NCI-H128 (cell line): ENCODE measurements at regions not wholly inside any gene's neighbourhood (a gene's known extent, or its start where the extent isn't known, plus 50 kb on each side); places are given as distances from the start of the nearest gene placed in this dataset.
"Not testable (repeated sequence)": the region's sequence is repeated elsewhere in the genome, so short reads cannot be mapped to it uniquely, and the experiment has no call there.

Source experiments
- DNase-seq: peaks from one replicate; lab custom pipeline; 2025; ENCODE audit not compliant: unreplicated experiment; lab: John Stamatoyannopoulos, UW

DNA sequence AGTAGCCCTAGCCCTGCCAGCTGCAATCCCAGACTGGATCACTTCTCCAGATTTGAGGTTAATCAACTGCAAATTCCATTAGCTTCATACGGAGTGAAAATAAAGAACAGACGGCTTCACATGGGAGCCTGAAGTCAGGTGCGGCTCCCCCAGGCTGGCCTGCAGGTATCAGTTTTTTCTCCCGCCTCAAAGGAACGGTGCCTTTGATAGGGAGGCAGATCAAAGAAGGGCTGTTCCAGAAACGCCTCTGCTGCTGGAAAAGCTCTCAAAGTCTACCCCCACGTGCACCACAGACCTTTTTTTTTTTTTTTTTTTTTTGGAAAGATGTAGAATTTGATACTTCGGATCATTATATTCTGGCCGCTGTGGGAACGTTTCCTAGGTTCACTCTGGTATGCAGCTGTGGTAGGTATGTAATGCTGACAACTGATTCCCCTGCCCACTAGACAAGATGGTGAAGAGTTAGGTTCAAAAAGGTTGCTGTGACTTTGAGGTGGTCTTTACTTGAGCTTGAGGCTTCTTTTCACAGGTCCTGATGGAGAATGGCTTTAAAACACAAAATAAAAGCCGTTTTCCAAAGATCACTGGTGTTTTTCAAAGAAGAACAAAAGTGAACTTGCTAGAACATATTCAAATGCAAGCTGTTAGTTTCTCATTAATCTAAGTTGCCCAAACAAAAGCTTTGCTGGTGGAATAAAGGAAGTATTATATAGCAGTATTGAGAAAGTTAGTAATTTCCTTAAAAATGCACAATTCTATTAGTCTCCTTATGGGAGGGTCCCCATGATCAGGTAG is 189.0 kb upstream of the NFIA start:
- no peak for DNase-seq

DNA sequence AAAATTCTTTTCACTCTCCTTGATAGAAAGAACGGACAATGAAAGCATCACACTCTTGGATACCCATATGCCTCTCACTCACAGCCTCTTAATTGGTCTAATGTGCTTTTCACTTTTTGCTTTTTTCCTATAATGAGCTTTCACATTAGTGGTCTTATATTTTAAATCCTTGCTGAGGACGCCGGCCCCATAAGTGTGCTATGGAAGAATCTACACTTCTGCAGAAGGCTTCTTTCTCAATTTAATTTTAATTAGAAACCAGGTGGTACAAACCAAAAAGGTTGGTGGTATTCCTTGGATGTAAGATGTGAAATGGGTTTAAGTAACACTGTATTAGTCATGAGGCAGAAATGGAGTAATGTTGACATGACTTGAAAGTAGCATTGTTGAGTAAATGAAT is 190.6 kb upstream of the NFIA start:
- DNase-seq: no peak

DNA sequence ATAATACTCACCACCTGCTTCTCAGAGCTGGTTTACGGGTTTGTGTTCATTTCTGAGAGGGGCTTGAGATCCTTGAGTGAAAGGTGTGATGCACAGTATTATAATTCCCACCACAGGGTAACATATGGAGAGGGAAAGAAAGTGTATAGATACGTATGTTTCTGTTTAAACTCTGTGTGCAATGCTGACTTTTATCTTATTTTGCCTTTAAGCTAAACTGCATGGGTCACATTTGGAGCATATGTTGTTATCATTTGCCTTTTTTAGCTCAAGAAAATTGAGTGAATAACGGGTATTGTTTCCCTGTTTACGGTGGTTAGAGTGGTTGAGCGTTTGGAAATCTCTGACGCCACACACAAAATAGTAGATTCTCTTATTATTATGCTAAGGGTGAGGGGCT is 191.1 kb upstream of the NFIA start:
- no peak for DNase-seq

DNA sequence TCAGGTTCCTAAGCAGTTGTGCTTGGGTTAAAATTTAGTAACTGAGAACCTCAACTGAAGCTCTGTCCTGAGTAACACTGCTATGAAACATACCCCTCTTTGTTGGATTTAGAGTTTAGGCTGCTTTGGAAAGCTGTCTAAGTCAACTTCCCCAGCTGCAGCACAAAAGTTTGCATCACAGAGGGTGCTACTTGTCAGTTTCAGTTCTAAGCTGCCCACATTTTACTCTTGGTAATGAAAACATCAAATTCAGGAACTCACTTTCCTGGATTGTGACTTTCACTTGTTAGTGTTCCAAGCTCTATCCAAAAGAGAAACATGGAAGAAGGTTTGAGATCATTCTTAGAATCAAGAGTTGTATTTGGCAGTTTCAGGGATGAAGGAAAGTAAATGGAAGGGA is 191.7 kb upstream of the NFIA start:
- DNase-seq: no peak

DNA sequence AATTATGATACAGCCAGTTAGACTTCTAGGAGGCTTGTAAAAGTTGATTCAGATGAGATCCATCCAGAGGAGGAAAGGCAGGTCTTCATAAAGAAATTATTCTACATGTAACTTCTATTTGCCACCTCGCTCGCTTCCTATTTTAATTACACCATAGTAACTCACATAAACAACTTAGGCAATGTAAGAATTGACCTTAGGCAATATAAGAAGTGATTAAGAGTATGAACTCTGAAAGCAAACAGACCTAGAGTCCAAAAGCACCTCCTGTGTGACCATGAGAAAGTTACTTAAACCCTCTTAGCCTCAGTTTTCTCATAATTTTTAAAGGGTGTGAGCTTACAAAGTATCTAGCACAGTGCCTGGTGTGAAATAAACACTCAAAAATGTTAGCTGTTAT is 192.7 kb upstream of the NFIA start:
- no peak for DNase-seq

DNA sequence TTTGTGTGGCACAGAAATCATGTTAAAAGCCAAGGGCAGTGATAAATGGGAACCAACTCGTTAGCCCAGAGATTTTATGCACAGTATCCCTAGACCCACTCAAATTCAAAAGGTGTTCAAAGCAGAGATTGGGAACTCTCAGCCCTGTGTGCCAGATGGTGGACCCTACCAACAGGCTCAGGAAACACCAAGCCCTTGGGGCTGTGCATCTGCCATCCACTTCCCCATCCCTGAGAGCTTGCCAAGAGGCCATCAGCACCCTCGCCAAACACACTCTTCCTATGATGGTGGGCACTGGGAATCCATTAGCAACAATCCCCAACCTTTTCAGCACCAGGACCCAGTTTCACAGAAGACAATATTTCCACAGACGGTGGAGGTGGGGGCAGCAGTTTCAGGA is 194.2 kb upstream of the NFIA start:
- no peak for DNase-seq

DNA sequence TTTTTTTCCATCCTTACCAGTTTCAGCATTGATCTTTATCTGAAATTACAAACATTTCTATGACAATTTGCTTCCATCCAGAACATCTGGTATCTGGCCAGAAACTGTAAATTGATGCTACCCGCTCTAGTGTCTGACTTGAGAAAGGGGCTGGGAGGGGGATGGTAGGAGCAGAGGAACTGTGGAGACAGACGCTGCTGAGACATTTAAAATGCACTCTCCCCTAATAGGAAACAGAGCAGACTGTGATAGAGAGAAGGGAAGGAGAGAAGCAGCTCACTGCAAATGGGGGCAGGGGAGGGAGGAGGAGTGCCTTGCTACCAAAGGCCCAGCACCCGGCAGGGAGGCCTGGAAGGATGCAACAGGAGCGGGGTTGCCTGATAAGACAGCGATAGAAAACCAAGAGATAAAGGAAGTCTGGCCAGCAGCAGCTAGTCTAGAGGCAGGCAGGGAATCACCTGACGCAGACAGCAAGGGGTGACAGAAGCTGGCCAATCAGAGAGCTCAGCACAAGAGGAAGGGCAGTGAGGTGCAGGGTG is 195.5 kb upstream of the NFIA start:
- no peak for DNase-seq

DNA sequence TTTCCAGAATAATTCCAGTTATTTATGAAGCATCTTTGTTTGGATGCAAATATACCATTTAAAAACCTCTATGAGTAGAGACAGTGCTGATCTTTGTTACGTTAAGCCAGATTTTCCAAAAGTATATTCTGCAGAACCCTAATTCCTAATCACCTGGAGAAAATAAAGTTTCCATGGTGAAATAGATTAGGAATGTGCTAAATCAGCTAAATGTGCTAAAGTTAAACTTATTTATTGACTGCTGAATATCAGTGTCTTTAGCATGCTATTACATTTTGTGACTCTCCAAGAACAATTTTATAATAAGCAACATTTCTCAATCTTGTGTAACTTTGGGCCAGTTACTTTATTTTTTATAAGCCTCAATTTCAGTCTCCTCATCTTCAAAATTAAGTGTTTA is 196.3 kb upstream of the NFIA start:
- no peak for DNase-seq

DNA sequence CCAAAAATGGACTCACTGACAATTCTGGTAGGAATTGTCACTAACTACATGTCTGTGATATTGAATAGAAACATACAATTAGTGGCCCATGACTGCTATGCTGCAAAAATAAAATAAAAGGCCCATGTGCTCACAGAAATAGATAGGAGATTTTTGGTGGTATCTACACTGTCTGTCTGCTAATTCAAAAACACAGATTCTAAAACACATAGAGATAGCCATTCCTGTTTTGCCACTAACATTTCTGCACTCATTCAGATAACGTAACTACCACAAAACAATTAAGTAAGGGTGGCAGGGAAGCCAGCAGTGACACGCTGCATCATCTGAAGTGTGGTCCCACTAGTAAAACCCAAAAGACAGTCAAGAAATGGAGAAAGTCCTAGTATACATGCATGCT is 202.2 kb upstream of the NFIA start:
- no peak for DNase-seq

DNA sequence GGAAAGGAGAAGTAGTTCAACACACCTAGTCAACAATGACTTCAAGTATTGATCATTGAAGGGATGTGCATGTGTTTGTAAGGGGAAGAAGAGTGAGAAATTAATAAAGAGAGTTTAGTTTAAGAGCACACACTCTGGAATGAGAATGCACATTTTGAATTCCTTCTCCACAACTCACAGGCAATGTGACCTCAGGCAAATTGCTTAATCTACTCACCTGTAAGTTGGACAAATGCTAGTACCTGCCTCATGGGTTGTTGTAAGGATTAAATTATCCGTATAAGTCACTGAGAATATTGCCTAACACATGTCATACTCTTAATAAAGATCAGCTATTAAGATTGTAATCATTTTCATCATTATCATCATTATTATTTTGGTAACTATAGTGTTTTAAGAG is 204.0 kb upstream of the NFIA start:
- no peak for DNase-seq

DNA sequence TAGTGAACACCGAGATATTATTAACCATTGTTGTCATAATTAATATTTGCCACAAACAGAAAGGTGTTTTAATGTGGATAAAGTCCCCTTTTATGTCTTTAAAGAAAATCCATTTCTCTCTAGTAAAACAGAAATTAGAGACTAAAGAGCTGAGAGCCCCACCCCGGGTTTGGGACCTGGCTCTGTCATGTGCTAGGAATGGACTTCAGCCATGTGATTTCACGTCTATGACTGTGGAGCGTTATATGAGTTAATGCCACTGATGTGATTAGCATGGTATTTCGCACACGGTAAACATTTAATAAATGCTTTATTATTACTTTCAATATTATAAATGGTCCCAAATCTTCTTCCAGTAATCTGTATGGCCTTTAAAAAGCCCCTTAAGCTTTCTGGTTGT is 205.0 kb upstream of the NFIA start:
- DNase-seq: no peak

DNA sequence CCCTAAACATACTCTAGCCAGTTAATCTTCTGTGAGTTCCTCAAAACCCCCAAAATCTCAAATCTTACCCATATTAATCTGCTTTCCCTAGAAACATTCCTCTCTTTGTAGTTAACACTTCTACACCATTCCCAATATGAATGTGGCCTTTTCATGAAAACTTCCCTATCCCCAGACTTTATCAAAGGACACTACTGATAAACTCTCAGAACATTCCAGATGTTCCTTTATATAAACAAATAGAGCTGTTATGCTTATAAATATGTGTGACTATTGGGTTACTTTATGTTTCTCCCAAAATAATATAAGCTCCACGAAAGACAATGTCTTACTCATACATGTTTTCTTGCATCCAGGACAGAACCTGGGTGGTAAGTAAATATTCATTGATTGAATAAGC is 205.4 kb upstream of the NFIA start:
- DNase-seq: no peak

DNA sequence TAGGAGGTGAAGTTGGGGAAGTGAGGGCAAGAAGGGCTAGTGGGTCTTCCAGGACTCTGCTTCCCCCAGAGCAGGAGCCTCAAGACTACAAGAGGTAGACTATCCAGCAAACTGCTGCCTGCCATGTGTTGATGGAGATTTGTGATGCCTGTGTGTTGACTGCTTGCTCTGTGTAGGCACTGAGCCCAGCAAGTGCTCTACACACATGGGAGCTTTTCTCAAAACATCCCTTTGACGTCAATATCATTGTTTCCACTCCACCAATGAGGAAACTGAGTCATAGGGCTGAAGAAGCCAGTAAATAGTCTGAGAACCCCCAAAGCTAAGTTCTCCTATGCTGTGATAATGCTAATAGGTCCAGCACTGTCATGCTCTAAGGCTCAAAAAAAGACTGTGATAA is 207.2 kb upstream of the NFIA start:
- DNase-seq: no peak

DNA sequence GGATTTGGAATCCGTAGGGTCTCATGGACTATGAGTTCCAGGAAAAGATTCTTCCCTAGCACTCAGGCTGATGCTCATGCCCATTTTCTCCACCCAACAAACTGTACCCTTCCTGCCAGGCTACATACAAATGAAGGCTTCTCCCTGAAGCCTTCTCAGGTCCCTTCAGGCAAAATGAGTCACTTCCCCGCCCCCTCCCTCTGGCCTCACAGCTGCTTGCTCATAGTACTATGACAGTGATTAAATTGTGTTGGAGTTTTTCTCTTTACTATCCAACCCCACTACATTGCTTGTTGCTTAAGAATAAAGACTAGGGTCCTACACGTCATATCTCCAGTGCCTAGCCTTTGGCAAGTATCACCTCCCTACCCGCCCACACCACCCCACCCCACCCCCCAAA is 207.6 kb upstream of the NFIA start:
- no peak for DNase-seq

DNA sequence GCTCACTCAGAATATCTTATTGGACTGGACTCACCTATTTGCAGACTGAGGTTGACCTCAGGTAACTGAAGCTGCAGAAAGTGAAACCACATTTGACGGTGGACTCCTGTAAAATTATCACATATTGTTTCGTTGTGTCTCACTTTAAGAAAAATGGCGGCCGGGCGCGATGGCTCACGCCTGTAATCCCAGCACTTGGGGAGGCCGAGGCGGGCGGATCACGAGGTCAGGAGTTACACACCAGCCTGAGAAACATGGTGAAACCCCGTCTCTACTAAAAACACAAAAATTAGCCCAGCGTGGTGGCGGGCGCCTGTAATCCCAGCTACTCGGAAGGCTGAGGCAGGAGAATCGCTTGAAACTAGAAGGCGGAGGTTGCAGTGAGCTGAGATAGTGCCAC is 209.0 kb upstream of the NFIA start:
- DNase-seq: not testable (repeated sequence)

DNA sequence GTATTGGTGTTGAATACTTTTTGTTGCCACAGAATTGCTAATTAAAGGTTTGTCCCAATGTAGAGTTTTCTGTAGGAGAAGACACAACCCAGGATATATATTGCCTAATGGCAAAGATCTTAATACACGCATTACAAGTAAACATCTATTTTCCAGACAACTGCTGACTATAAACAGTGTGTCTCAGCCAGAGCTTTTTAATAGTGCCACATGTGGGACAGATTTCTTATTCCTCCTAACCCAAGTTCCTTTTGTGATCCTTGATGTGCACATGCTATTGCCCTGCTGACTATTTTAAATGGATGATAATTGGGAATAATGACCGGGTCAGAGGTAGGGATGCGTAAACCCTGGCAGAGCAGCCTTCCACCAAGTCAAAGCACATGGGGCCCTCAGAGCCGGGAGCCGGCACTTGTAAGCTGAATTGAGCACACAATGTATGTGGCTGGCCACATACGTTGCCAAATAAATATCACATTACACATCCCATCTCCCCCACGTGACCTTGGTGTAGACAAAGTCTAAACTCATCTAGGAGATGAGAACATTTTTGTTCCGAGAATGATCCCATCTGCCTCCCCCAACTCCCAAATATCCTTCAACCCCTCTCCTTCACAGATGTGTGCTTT is 209.8 kb upstream of the NFIA start:
- DNase-seq: no peak

DNA sequence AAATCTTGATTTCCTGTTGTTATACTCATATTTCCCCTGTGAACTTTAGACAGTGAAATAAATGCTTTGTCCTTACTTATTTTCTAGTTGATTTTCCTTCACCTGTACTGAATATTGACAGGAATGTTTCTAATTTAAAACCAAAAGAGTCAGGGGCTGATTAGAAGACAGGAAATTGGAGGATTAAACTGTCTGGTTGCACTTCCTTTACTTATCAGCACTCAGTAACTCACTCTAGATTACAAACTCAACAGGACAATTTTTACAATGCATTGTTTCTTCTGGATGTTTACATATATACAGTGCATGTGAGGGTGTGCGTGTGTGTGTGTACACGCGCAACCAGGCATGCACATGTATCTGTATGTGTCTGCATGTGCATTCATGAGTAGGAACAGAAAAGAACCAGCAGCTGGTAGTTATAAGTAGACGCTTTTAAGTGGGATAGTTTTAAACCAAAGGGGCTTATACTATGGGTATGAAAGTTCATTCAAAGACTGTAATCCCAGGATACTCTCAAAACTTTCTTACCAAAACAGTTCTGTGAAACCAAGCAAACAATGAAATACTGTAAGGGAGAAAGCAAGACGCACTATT is 212.0 kb upstream of the NFIA start:
- no peak for DNase-seq

DNA sequence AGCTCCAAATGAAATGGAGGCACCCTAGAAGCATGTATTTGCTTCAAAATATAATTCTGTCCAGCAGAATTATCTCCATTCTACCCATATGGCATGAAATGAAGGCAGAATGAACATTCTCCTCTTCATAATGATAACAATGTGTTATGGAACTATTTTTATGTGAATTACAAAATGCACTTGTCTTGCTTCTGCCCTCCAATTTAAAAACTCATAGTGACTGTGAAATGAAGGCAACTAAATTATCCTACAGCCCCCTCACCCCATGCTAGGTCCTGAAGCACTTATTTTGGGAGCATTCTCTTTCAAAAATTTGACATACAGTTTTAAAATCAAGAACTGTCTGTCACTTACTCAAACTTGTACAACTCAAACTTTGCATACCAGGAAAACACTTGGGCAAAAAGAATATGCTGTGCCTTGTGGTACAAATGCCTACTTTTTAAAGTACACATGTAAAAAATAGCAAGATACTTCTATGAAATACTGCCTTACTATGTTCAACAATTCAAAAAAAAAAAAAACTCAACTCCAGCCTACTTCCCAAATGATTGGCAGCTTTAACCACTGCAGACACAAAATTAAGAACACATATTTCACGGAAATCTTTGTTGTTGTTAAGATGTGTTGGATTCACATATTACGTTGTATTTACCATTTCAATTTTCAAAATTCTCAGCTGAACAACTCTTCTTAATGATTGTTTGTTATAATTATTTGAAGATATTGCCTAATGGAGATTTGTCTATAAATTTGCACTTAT is 213.3 kb upstream of the NFIA start:
- no peak for DNase-seq

DNA sequence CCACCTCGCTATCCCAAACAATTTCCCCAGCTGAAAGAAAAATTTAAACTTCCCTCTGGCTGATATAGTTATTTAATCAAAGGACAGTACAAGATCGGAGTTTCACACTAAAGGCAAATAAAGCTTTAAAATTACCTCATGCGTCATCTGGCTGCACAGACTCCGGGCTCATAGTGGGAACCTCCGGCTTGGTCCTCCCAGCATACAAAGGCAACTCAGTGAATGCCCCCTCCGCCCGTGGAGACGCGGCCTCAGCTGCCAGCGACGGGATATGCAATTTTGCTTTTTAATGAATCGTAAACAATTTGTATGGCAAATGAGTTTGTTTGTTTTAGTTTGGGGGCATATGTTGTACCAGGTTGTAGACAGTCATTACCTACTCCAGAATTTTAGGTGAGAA is 214.6 kb upstream of the NFIA start:
- no peak for DNase-seq

DNA sequence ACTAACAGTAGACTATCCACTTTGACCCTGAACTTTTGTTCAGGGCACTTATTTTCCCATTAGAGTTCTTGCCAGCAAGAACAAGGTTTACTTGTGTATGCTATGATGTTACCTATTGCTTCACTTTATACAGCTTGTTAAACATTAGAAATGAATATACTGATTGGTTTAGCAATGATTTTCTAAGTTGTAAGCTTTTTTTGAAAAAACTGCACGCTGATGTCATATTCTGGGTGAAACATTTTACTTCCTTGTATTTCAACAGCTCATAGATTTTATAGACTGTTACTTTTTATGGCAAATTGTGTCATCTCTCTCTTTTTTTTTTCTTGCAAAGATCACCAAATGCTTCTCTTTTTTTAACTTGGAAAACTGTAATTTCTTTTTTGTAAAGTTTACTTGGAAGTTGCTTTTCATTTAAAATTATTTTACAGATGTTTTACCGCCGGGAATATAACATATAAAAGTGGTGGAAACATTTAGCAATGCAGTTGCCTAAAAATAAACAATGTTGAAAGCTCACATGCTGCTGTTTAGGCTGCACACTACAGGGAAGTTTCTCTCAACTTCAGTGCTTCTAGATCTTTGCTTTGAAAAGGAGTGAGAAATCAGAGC is 215.3 kb upstream of the NFIA start:
- DNase-seq: no peak

DNA sequence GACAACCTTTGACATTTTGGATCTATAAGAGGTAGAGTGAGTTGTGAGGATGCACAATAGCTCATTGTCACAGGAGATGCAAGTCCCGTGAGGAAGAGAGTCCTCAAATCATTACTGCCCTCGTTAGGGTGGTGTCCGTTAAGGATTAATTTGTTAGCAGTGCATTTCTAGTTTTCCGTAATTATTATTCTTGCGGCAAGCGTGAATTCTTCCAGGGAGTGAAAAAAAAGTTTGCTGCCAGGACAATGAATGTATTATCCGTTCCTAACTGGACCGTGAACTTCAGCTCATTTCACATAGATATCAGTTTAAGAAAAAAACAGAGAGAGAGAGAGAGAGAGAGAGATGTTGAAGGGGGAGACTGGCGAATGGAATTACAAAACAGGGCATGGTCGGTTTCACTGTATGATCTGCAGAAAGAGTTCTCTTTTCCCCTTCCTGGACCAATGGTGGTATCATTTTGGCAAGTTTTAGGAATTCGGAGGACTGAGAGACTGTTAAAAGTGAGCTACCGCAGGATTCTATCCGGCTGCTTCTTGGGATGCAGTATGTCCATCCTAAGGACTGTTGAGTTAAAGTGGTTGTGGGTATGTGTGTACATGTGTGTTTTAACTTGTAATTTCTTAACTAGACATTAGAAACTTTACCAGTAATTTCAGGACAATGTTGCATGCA is 216.0 kb upstream of the NFIA start:
- no peak for DNase-seq
